ENCODE measurements at regions not wholly inside any gene's neighbourhood (a gene's known extent, or its start where the extent isn't known, plus 50 kb on each side); places are given as distances from the start of the nearest gene placed in this dataset.

DNA sequence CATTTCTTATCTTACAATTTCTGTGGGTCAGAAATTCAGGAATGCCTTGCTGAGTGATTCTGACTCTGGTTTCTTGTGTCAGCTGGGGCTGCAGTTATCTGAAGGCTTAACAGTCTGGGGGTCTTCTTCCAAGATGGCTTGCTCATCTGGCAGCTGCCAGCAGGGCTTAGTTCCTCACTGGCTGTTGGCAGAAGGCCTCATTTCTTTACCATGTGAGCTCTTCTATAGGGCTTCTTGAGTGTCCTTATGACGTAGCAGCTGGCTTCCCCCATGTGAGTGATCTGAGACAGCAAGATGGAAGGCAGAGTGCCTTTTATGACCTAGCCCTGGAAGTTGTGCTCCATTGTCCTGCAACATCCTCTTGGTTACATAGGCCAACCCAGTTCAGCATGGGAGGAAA, 82.0 kb upstream of the PDZRN3 start:
- DNase-seq (ENCODE audit: low read depth, low spot score), result no peak
- H3K4me3 ChIP-seq (ENCODE audit: low read depth, low read length), result no peak overlapping the region
- no peak for TF ChIP-seq CTCF (IDR thresholded peaks at IDR 0.05; ENCODE audit: insufficient read depth, low read length, missing control alignments)
- ChIA-PET POLR2A (no interaction called here), CTCF (no interaction called here)

GRCh38 chr3:73705792-73706191, 81.1 kb upstream of the PDZRN3 start:
- ChIA-PET POLR2A (no interaction called here), CTCF (no interaction called here)
- TF ChIP-seq CTCF (IDR thresholded peaks at IDR 0.05; ENCODE audit: insufficient read depth, low read length, missing control alignments), result no peak
- H3K4me3 ChIP-seq (ENCODE audit: low read depth, low read length), result no peak overlapping the region
- DNase-seq (ENCODE audit: low read depth, low spot score), result no peak

GRCh38 chr3:73699327-73699726, 74.6 kb upstream of the PDZRN3 start:
- POLR2A ChIA-PET, result no interaction called here
- DNase-seq (ENCODE audit: low read depth, low spot score), result no peak
- no peak overlapping the region for H3K4me3 ChIP-seq (ENCODE audit: low read depth, low read length)
- CTCF ChIA-PET, result interaction anchor here (0.6 kb wide), 1 partner anchor 29 kb away, joined by 3 read pairs; no protein-coding TSS in a partner anchor
- no peak for TF ChIP-seq CTCF (IDR thresholded peaks at IDR 0.05; ENCODE audit: insufficient read depth, low read length, missing control alignments)

- H3K4me3 ChIP-seq (ENCODE audit: low read depth, low read length), result no peak overlapping the region
- ChIA-PET POLR2A (no interaction called here), CTCF (no interaction called here)
- TF ChIP-seq CTCF (IDR thresholded peaks at IDR 0.05; ENCODE audit: insufficient read depth, low read length, missing control alignments), result no peak
- DNase-seq (ENCODE audit: low read depth, low spot score), result no peak
These were observed 72.3 kb upstream of the PDZRN3 start for GRCh38 chr3:73697020-73697419.

DNA sequence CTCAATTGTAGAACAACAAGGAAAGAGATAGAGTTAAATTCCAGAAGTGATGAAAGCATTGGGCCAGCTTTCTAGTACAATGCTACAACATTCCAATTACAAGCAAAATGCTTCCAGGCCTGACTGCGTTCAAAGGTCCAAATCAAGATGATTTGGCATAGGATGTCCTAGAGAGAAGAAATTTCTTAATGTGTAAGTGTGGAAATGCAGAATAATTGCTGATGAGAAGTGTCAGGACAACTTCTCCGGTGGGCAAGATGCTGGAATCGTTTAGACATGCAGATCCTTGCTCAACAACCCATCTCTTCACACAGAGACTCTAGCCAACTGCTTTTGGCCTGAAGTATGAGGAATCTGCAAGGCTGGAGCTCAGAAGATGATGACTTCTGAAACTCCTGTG, 71.1 kb upstream of the PDZRN3 start:
- POLR2A ChIA-PET, result no interaction called here
- DNase-seq (ENCODE audit: low read depth, low spot score), result no peak
- CTCF ChIA-PET, result interaction anchor here (0.9 kb wide), 1 partner anchor 27 kb away, joined by 3 read pairs; no protein-coding TSS in a partner anchor
- TF ChIP-seq CTCF (IDR thresholded peaks at IDR 0.05; ENCODE audit: insufficient read depth, low read length, missing control alignments), result no peak
- no peak overlapping the region for H3K4me3 ChIP-seq (ENCODE audit: low read depth, low read length)

DNA sequence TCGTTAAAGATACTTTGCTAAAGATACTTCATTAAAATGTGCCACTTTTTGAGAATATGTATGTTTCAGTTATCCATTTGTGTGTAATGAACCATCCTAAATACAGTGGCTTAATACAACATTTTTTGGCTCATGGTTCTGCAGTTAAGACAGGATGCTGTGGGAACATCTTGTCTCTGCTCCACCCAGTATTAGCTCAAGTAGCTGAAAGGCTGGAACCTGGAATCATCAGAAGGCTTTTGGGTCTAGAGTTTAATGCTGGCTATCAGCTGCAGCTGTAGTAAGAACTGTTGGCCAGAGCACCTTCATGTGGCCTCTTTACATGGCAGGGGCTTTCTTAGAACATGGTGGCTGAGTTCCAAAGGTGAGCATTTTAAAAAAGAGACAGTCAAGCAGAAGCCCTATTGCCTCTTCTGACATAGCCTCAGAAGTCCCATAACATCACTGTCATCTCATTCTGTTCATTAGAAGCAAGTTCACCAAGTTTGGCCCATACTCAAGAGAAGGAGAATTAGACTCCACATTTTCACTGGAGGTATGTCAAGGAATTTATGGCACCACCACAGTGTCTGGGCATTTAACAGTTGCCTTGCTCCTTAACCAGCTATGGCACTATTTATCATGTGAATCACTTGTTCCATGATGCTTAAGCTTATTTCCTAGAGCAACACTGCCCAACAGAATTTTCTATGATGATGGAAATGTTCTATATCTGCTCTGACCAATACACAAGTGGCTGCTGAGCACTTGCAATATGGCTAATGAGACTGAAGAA, 70.4 kb upstream of the PDZRN3 start:
- POLR2A ChIA-PET, result no interaction called here
- no peak for TF ChIP-seq CTCF (IDR thresholded peaks at IDR 0.05; ENCODE audit: insufficient read depth, low read length, missing control alignments)
- H3K4me3 ChIP-seq (ENCODE audit: low read depth, low read length), result no peak overlapping the region
- CTCF ChIA-PET, result interaction anchor here (0.9 kb wide), 1 partner anchor 28 kb away, joined by 3 read pairs; no protein-coding TSS in a partner anchor
- DNase-seq (ENCODE audit: low read depth, low spot score), result no peak
